ENCODE measurements at regions not wholly inside any gene's neighbourhood (a gene's known extent, or its start where the extent isn't known, plus 50 kb on each side); places are given as distances from the start of the nearest gene placed in this dataset.

GRCh38 chr6:19895866-19896692, 58.9 kb downstream of the ID4 start:
- TF ChIP-seq POLR2A (IDR thresholded peaks at IDR 0.05; ENCODE audit: low read depth): no peak
- no peak for TF ChIP-seq CTCF (IDR thresholded peaks at IDR 0.05)
- no peak for TF ChIP-seq POLR2AphosphoS5 (IDR thresholded peaks at IDR 0.05)
- no peak for TF ChIP-seq EP300 (IDR thresholded peaks at IDR 0.05)

Data from esophagus muscularis mucosa (tissue), 4 donors.